Neutrophil (primary cell): ENCODE measurements at regions not wholly inside any gene's neighbourhood (a gene's known extent, or its start where the extent isn't known, plus 50 kb on each side); places are given as distances from the start of the nearest gene placed in this dataset.

Experiments
- H3K27ac ChIP-seq: fragments of 200-600 bp; sonication (generic); 2 replicates; pipeline ENCODE4 v1.5.1; 2016; ENCODE audit warnings: mild to moderate bottlenecking, moderate library complexity
- H3K27me3 ChIP-seq: fragments of 200-600 bp; sonication (generic); 2 replicates; pipeline ENCODE4 v1.6.0; 2016; ENCODE audit warnings: mild to moderate bottlenecking
- H3K36me3 ChIP-seq: fragments of 200-600 bp; sonication (generic); 2 replicates; pipeline ENCODE4 v1.5.1; 2017
- H3K4me1 ChIP-seq, 2 experiments: fragments of 200-600 bp in 1 of 2; sonication (generic) in 1 of 2; 1 replicate in 1 of 2; 2 replicates in 1 of 2; pipeline versions ENCODE4 v1.5.1 to v1.6.1; 2013 to 2016; ENCODE audit warnings: low read depth in 1 of 2, low read length in 1 of 2, mild to moderate bottlenecking in 1 of 2, moderate library complexity in 1 of 2; ENCODE audit not compliant: control insufficient read depth in 1 of 2, insufficient read depth in 1 of 2
- H3K4me3 ChIP-seq, 2 experiments: fragments of 200-600 bp in 1 of 2; sonication (generic) in 1 of 2; 1 replicate in 1 of 2; 2 replicates in 1 of 2; pipeline ENCODE4 v1.5.1; 2013 to 2016; ENCODE audit warnings: low read depth in 1 of 2, low read length in 1 of 2, mild to moderate bottlenecking in 1 of 2, moderate library complexity in 1 of 2
- H3K9me3 ChIP-seq: fragments of 200-600 bp; sonication (generic); 2 replicates; pipeline ENCODE4 v1.5.1; 2016
- CTCF ChIP-seq: fragments of 200-600 bp; sonication (generic); IDR thresholded peaks from 2 replicates; pipeline ENCODE4 v1.5.1; 2016; ENCODE audit warnings: antibody characterized with exemption

DNA sequence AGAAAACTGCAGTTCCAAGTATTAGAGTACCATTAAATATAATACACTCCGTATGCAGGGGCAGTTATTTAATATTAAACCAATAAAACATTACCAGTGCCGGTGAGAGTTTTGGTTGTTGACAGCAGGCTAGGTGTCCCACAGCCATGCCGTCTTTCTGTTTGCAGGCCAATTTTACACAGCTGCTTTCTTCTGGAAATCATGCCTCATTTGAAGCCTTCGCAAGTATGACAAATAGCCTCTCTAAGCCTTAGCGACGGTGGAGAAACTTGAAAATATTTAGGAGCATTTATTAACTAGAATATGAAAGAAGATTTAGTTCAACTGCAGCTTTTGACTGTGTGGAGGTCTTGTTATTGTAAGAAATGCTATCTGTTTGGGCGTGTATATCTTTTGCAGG, 226.0 kb downstream of the BMP2 start:
- no peaks in the 10 kb centered on the region for H3K27me3 ChIP-seq
- no peak for TF ChIP-seq CTCF
- H3K36me3 ChIP-seq, result no peaks in the 10 kb centered on the region
- no peak overlapping the region for H3K4me3 ChIP-seq
- H3K27ac ChIP-seq, result no peak overlapping the region
- no peaks in the 10 kb centered on the region for H3K9me3 ChIP-seq
- no peaks in the 10 kb centered on the region for H3K4me1 ChIP-seq

DNA sequence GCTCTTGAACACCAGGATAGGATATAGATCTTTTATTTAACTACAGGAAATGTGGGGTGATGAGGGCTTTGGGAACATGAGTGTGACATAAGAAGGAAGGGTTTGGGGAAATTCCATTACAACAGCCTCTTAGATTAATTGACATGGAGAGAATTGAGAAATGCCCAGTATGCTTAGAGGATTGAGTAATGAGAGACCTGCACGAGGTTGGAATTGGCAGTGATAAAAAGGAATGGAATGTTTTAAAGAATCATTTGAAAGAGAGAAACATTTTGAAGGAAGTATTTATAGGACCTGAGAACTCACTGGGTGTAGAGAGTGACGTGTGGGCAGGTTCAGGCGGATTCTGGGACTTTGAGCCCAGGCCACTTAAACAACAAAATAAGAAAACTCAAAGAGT, 227.0 kb downstream of the BMP2 start:
- Histone ChIP-seq H3K4me3 (no peak overlapping the region), H3K27ac (no peak overlapping the region), H3K27me3 (no peaks in the 10 kb centered on the region), H3K36me3 (no peaks in the 10 kb centered on the region), H3K9me3 (no peaks in the 10 kb centered on the region), H3K4me1 (no peaks in the 10 kb centered on the region)
- no peak for TF ChIP-seq CTCF

DNA sequence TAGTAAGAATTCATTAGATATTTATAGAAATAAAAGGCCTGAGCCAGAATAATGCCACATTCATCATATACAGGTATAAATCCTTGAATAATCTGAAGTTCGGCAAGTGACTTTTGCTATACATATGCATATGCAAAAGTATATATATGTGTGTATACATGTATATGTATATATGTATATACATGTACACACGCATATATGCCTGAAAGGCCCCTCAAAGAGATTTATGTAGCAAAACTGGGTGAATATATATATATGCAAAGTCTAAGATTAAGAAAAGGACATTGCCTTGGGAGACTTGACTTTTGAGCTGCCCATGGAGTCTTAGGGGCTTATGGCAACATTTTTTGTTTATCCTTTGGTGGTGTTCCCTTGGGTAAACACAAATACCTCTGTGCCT, 231.4 kb downstream of the BMP2 start:
- Histone ChIP-seq H3K9me3 (no peaks in the 10 kb centered on the region), H3K27me3 (no peaks in the 10 kb centered on the region), H3K4me1 (no peaks in the 10 kb centered on the region), H3K36me3 (no peaks in the 10 kb centered on the region), H3K4me3 (no peak overlapping the region), H3K27ac (no peak overlapping the region)
- no peak for TF ChIP-seq CTCF

DNA sequence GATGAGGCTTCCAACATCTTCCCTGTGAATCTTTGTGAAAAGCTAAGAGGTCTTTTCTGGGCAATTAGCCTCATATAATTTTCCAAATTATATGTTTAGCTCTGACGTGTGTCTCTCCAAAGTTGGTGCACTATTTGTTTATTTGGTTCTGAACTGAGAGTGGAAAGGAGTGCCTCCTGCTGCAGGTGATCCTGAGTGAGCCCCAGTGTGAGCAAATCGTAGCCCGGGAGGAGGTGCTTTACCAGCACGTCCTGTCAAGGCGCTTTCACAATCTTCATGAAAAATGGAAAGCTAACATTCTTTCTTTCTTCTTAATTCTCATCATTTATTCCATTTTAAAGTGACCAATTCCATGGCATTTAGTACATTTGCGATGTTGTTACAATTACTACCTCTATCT, 231.9 kb downstream of the BMP2 start:
- Histone ChIP-seq H3K27ac (no peak overlapping the region), H3K27me3 (no peaks in the 10 kb centered on the region), H3K4me1 (no peaks in the 10 kb centered on the region), H3K9me3 (no peaks in the 10 kb centered on the region), H3K36me3 (no peaks in the 10 kb centered on the region), H3K4me3 (no peak overlapping the region)
- TF ChIP-seq CTCF, result no peak

DNA sequence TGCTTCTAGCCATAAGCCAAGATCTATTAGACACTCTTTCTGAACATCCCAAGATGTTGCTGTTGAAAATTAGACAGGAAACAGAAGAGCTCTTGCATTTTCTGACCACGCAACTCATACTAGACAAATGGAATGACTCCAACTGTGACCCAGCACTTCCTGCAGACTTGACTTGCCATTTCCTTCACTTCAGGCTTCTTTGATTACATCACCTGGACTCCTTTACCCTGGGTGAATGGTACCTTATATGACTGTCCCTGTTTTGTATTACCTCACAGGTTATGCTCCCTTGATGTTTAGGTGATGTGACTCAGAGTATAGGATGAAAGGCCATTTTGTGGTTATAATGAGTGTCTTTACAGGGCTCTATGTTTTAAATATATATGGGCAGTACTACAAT, 236.1 kb downstream of the BMP2 start:
- TF ChIP-seq CTCF, result no peak

GRCh38 chr20:7004801-7005200, 237.3 kb downstream of the BMP2 start:
- no peaks in the 10 kb centered on the region for H3K4me1 ChIP-seq

More for the DNA sequence above, 236.1 kb downstream of the BMP2 start:
- Histone ChIP-seq H3K9me3 (no peaks in the 10 kb centered on the region), H3K36me3 (no peaks in the 10 kb centered on the region), H3K27me3 (no peaks in the 10 kb centered on the region), H3K4me1 (no peaks in the 10 kb centered on the region), H3K27ac (no peak overlapping the region), H3K4me3 (no peak overlapping the region)

More at GRCh38 chr20:7004801-7005200, 237.3 kb downstream of the BMP2 start:
- no peak overlapping the region for H3K27ac ChIP-seq
- TF ChIP-seq CTCF, result no peak
- no peaks in the 10 kb centered on the region for H3K9me3 ChIP-seq
- no peaks in the 10 kb centered on the region for H3K27me3 ChIP-seq
- no peak overlapping the region for H3K4me3 ChIP-seq
- H3K36me3 ChIP-seq, result no peaks in the 10 kb centered on the region
